ENCODE measurements at regions not wholly inside any gene's neighbourhood (a gene's known extent, or its start where the extent isn't known, plus 50 kb on each side); places are given as distances from the start of the nearest gene placed in this dataset.

DNA sequence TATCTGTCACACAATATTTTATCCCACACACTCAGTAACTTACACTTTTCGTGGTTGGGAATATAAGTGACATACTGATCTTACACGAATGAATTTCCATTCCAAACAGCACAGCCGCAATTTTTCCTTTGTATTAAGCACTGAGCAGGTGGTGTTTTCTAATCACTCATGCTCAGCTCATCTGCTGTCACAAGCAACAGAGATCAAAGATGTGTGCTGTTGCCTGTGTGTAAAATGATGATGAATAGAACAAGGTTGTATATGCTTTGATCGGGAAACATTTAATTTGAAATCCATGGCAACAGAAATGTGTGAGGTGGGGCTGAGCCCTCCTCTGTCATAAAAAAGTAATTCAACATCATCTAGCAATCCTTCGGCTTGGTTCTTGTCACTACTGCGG lies 927.7 kb upstream of the MBL2 start:
- no CpG with 5 or more reads among the region's 6 CpGs for WGBS, 2 donors (ENCODE audit: extremely low coverage in 2 of 2, insufficient read length in 2 of 2, insufficient replicate concordance in 1 of 2)
- H2AFZ ChIP-seq (ENCODE audit: low read length): no peak overlapping the region
- no peak overlapping the region for H3K27ac ChIP-seq (replicated peaks; ENCODE audit: low read length)

DNA sequence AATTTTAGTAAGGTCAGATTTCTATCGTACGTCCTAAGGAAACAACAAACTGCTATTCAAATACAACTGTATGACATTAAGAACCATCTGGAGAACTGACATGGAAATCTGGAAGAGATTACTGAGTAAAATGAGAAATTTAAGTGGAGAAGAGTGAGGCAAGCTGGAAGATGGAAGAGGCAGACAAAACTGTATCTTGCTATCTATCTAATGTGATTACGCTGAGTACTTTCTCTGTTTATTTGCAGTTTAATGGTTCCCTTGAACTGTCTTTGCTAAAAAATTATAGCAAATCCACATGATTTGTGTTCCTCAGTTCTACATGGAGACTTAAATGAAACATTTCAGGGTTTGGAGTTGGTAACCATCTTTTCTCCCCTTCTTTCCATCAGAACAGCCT lies 927.1 kb upstream of the MBL2 start:
- H3K18ac ChIP-seq (ENCODE audit: low read length): no peak overlapping the region

More for the DNA sequence above, 927.7 kb upstream of the MBL2 start:
- DNase-seq (ENCODE audit: low spot score): no peak
- Histone ChIP-seq H3K23ac (ENCODE audit: low read depth, low read length, poor library complexity) (no peak overlapping the region), H4K8ac (ENCODE audit: low read depth, low read length) (no peak overlapping the region), H3K4me2 (ENCODE audit: insufficient read depth, low read length, poor library complexity, severe bottlenecking) (no peak overlapping the region), H3K4ac (ENCODE audit: low read length) (no peak overlapping the region), H2BK5ac (ENCODE audit: low read length) (no peak overlapping the region), H3K4me1 (ENCODE audit: control insufficient read depth in 2 of 2, insufficient read depth in 1 of 2, low read depth in 1 of 2, low read length in 2 of 2) (no peaks in the 10 kb centered on the region), H3K18ac (ENCODE audit: low read length) (no peak overlapping the region), H3K9ac (ENCODE audit: low read depth, low read length, poor library complexity) (no peak overlapping the region), H3K27me3 (ENCODE audit: control insufficient read depth in 3 of 3, insufficient read depth in 3 of 3, low read depth in 1 of 3, low read length in 3 of 3) (no peaks in the 10 kb centered on the region), H2BK120ac (ENCODE audit: low read depth, low read length) (no peak overlapping the region), H3K9me3 (replicated peaks in 1 of 2; ENCODE audit: control insufficient read depth in 2 of 2, insufficient read depth in 1 of 2, low read depth in 1 of 2, low read length in 2 of 2) (no peaks in the 10 kb centered on the region), H4K91ac (ENCODE audit: low read depth, low read length, poor library complexity) (no peak overlapping the region), H3K36me3 (replicated peaks in 1 of 2; ENCODE audit: control insufficient read depth in 2 of 2, insufficient read depth in 2 of 2, low read length in 2 of 2) (no peaks in the 10 kb centered on the region), H3K4me3 (ENCODE audit: low read length in 2 of 2) (no peak overlapping the region), H3K14ac (ENCODE audit: low read length) (no peak overlapping the region), H3K79me1 (ENCODE audit: low read depth, low read length) (no peaks in the 10 kb centered on the region), H2BK15ac (ENCODE audit: low read length) (no peak overlapping the region), H2BK12ac (ENCODE audit: low read length) (no peak overlapping the region), H2AK5ac (ENCODE audit: low read depth, low read length) (no peak overlapping the region)

DNA sequence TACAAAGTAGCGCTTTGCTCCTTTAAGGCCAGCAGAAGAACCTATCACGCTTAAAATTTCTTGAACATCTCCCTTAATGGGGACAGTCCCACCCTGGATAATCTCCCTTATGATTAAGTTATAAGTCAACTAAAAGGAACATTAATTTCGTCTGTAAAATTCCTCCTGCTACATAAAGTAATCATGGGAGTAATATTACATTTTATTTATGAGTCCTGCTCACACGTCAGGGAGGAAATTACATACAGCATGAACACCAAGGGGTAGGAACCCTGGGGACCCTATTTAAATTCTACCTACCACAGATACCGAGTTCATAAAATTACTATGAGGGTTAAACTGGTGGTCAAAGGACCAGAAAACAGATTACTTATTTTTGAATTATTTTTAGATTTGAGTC lies 926.6 kb upstream of the MBL2 start:
- H2AFZ ChIP-seq (ENCODE audit: low read length): no peak overlapping the region
- no peak overlapping the region for H3K4me2 ChIP-seq (ENCODE audit: insufficient read depth, low read length, poor library complexity, severe bottlenecking)
- no peak overlapping the region for H3K27ac ChIP-seq (replicated peaks; ENCODE audit: low read length)
- H2BK15ac ChIP-seq (ENCODE audit: low read length): no peak overlapping the region
- no peak overlapping the region for H4K8ac ChIP-seq (ENCODE audit: low read depth, low read length)
- no peak overlapping the region for H3K4me3 ChIP-seq (ENCODE audit: low read length in 2 of 2)
- H2BK12ac ChIP-seq (ENCODE audit: low read length): no peak overlapping the region
- H3K9ac ChIP-seq (ENCODE audit: low read depth, low read length, poor library complexity): no peak overlapping the region
- WGBS, 2 donors (ENCODE audit: extremely low coverage in 2 of 2, insufficient read length in 2 of 2, insufficient replicate concordance in 1 of 2): no CpG with 5 or more reads among the region's 5 CpGs
- no peaks in the 10 kb centered on the region for H3K36me3 ChIP-seq (replicated peaks in 1 of 2; ENCODE audit: control insufficient read depth in 2 of 2, insufficient read depth in 2 of 2, low read length in 2 of 2)
- H3K9me3 ChIP-seq (replicated peaks in 1 of 2; ENCODE audit: control insufficient read depth in 2 of 2, insufficient read depth in 1 of 2, low read depth in 1 of 2, low read length in 2 of 2): peaks cover 0 to 2% of the 10 kb centered on the region in 2 donors
- no peak for DNase-seq (ENCODE audit: low spot score)
- H2BK120ac ChIP-seq (ENCODE audit: low read depth, low read length): no peak overlapping the region
- no peaks in the 10 kb centered on the region for H3K27me3 ChIP-seq (ENCODE audit: control insufficient read depth in 3 of 3, insufficient read depth in 3 of 3, low read depth in 1 of 3, low read length in 3 of 3)
- no peaks in the 10 kb centered on the region for H3K79me1 ChIP-seq (ENCODE audit: low read depth, low read length)
- no peak overlapping the region for H3K14ac ChIP-seq (ENCODE audit: low read length)
- no peak overlapping the region for H3K4ac ChIP-seq (ENCODE audit: low read length)
- no peak overlapping the region for H4K91ac ChIP-seq (ENCODE audit: low read depth, low read length, poor library complexity)
- H3K23ac ChIP-seq (ENCODE audit: low read depth, low read length, poor library complexity): no peak overlapping the region
- H3K18ac ChIP-seq (ENCODE audit: low read length): no peak overlapping the region
- no peak overlapping the region for H2AK5ac ChIP-seq (ENCODE audit: low read depth, low read length)
- H2BK5ac ChIP-seq (ENCODE audit: low read length): no peak overlapping the region
- H3K4me1 ChIP-seq (ENCODE audit: control insufficient read depth in 2 of 2, insufficient read depth in 1 of 2, low read depth in 1 of 2, low read length in 2 of 2): no peaks in the 10 kb centered on the region

More for the DNA sequence above, 927.1 kb upstream of the MBL2 start:
- Histone ChIP-seq H4K8ac (ENCODE audit: low read depth, low read length) (no peak overlapping the region), H3K27ac (replicated peaks; ENCODE audit: low read length) (no peak overlapping the region), H3K4me1 (ENCODE audit: control insufficient read depth in 2 of 2, insufficient read depth in 1 of 2, low read depth in 1 of 2, low read length in 2 of 2) (no peaks in the 10 kb centered on the region), H2BK12ac (ENCODE audit: low read length) (no peak overlapping the region), H3K4ac (ENCODE audit: low read length) (no peak overlapping the region), H2AFZ (ENCODE audit: low read length) (no peak overlapping the region), H3K9me3 (replicated peaks in 1 of 2; ENCODE audit: control insufficient read depth in 2 of 2, insufficient read depth in 1 of 2, low read depth in 1 of 2, low read length in 2 of 2) (no peaks in the 10 kb centered on the region), H3K4me2 (ENCODE audit: insufficient read depth, low read length, poor library complexity, severe bottlenecking) (no peak overlapping the region), H4K91ac (ENCODE audit: low read depth, low read length, poor library complexity) (no peak overlapping the region), H3K27me3 (ENCODE audit: control insufficient read depth in 3 of 3, insufficient read depth in 3 of 3, low read depth in 1 of 3, low read length in 3 of 3) (no peaks in the 10 kb centered on the region), H2BK15ac (ENCODE audit: low read length) (no peak overlapping the region), H3K9ac (ENCODE audit: low read depth, low read length, poor library complexity) (no peak overlapping the region), H3K23ac (ENCODE audit: low read depth, low read length, poor library complexity) (no peak overlapping the region), H3K4me3 (ENCODE audit: low read length in 2 of 2) (no peak overlapping the region), H2BK5ac (ENCODE audit: low read length) (no peak overlapping the region), H3K14ac (ENCODE audit: low read length) (no peak overlapping the region), H2BK120ac (ENCODE audit: low read depth, low read length) (no peak overlapping the region), H2AK5ac (ENCODE audit: low read depth, low read length) (no peak overlapping the region), H3K36me3 (replicated peaks in 1 of 2; ENCODE audit: control insufficient read depth in 2 of 2, insufficient read depth in 2 of 2, low read length in 2 of 2) (no peaks in the 10 kb centered on the region), H3K79me1 (ENCODE audit: low read depth, low read length) (no peaks in the 10 kb centered on the region)
- DNase-seq (ENCODE audit: low spot score): no peak
- no CpG with 5 or more reads among the region's 3 CpGs for WGBS, 2 donors (ENCODE audit: extremely low coverage in 2 of 2, insufficient read length in 2 of 2, insufficient replicate concordance in 1 of 2)

DNA sequence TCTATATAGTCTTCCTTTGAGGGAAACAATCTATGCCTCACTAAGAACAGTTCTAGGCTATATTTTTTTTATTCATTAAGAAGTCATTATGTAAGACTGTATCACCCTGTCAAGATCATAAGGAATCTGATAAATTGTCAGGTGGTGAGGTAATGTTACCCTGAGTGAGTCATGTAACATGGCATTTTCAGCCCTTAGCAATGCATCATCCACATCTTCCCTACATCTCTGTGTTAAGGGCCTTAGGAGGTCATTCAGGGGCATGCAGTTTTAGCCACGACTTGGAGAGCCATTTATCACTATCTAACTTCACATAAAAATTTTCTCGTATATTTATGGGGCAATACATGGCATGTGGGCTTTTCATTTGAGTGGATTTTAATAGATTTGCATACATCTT lies 924.5 kb upstream of the MBL2 start:
- no peak overlapping the region for H3K14ac ChIP-seq (ENCODE audit: low read length)
- H3K23ac ChIP-seq (ENCODE audit: low read depth, low read length, poor library complexity): no peak overlapping the region
- H4K91ac ChIP-seq (ENCODE audit: low read depth, low read length, poor library complexity): no peak overlapping the region
- H2BK15ac ChIP-seq (ENCODE audit: low read length): no peak overlapping the region
- H3K9ac ChIP-seq (ENCODE audit: low read depth, low read length, poor library complexity): no peak overlapping the region
- WGBS, 2 donors (ENCODE audit: extremely low coverage in 2 of 2, insufficient read length in 2 of 2, insufficient replicate concordance in 1 of 2): no CpG with 5 or more reads among the region's 2 CpGs
- peaks cover 0 to 2% of the 10 kb centered on the region in 2 donors for H3K9me3 ChIP-seq (replicated peaks in 1 of 2; ENCODE audit: control insufficient read depth in 2 of 2, insufficient read depth in 1 of 2, low read depth in 1 of 2, low read length in 2 of 2)
- no peak overlapping the region for H2BK120ac ChIP-seq (ENCODE audit: low read depth, low read length)
- H2AFZ ChIP-seq (ENCODE audit: low read length): no peak overlapping the region
- no peaks in the 10 kb centered on the region for H3K36me3 ChIP-seq (replicated peaks in 1 of 2; ENCODE audit: control insufficient read depth in 2 of 2, insufficient read depth in 2 of 2, low read length in 2 of 2)
- no peak overlapping the region for H3K4me3 ChIP-seq (ENCODE audit: low read length in 2 of 2)
- no peak overlapping the region for H3K4me2 ChIP-seq (ENCODE audit: insufficient read depth, low read length, poor library complexity, severe bottlenecking)
- H3K27me3 ChIP-seq (ENCODE audit: control insufficient read depth in 3 of 3, insufficient read depth in 3 of 3, low read depth in 1 of 3, low read length in 3 of 3): no peaks in the 10 kb centered on the region
- DNase-seq (ENCODE audit: low spot score): no peak
- H3K4ac ChIP-seq (ENCODE audit: low read length): no peak overlapping the region
- no peak overlapping the region for H2AK5ac ChIP-seq (ENCODE audit: low read depth, low read length)
- H4K8ac ChIP-seq (ENCODE audit: low read depth, low read length): no peak overlapping the region
- H3K18ac ChIP-seq (ENCODE audit: low read length): no peak overlapping the region
- H3K79me1 ChIP-seq (ENCODE audit: low read depth, low read length): no peaks in the 10 kb centered on the region
- H3K4me1 ChIP-seq (ENCODE audit: control insufficient read depth in 2 of 2, insufficient read depth in 1 of 2, low read depth in 1 of 2, low read length in 2 of 2): no peaks in the 10 kb centered on the region
- H2BK5ac ChIP-seq (ENCODE audit: low read length): no peak overlapping the region
- H3K27ac ChIP-seq (replicated peaks; ENCODE audit: low read length): no peak overlapping the region
- H2BK12ac ChIP-seq (ENCODE audit: low read length): no peak overlapping the region
